Smooth muscle cell (in vitro differentiated cells): ENCODE measurements at regions not wholly inside any gene's neighbourhood (a gene's known extent, or its start where the extent isn't known, plus 50 kb on each side); places are given as distances from the start of the nearest gene placed in this dataset.

Source experiments
- DNase-seq: peaks from one replicate; lab custom pipeline; 2025; ENCODE audit not compliant: unreplicated experiment; lab: John Stamatoyannopoulos, UW
- H2AFZ ChIP-seq: fragments of 200-600 bp; sonication (generic); 2 replicates; pipeline ENCODE4 v1.6.0; 2016; ENCODE audit warnings: antibody characterized with exemption, low read depth, mild to moderate bottlenecking
- H3F3A ChIP-seq: fragments of 200-600 bp; sonication (generic); 2 replicates; pipeline ENCODE4 v1.6.0; 2017; ENCODE audit warnings: antibody characterized with exemption, low read depth
- H3K27ac ChIP-seq: fragments of 200-600 bp; sonication (generic); 2 replicates; pipeline ENCODE4 v1.5.1; 2016; ENCODE audit warnings: low read depth, mild to moderate bottlenecking
- H3K27me3 ChIP-seq: fragments of 200-600 bp; sonication (generic); 2 replicates; pipeline ENCODE4 v1.6.1; 2016; ENCODE audit warnings: low read depth, mild to moderate bottlenecking
- H3K36me3 ChIP-seq: fragments of 200-600 bp; sonication (generic); 2 replicates; pipeline ENCODE4 v1.5.1; 2016; ENCODE audit warnings: low read depth
- H3K4me1 ChIP-seq: fragments of 200-600 bp; sonication (generic); 2 replicates; pipeline ENCODE4 v1.5.1; 2016; ENCODE audit warnings: low read depth
- H3K4me2 ChIP-seq: fragments of 200-600 bp; sonication (generic); 2 replicates; pipeline ENCODE4 v1.6.0; 2016; ENCODE audit warnings: mild to moderate bottlenecking
- H3K4me3 ChIP-seq: fragments of 200-600 bp; sonication (generic); 2 replicates; pipeline ENCODE4 v1.5.1; 2016; ENCODE audit warnings: mild to moderate bottlenecking
- H3K79me2 ChIP-seq: fragments of 200-600 bp; sonication (generic); 2 replicates; pipeline ENCODE4 v1.6.0; 2016; ENCODE audit warnings: low read depth, mild to moderate bottlenecking
- H3K9ac ChIP-seq: fragments of 200-600 bp; sonication (generic); 2 replicates; pipeline ENCODE4 v1.6.0; 2016; ENCODE audit warnings: low read depth
- H3K9me3 ChIP-seq: fragments of 200-600 bp; sonication (generic); replicated peaks from 2 replicates; pipeline ENCODE4 v1.5.1; 2016; ENCODE audit warnings: low read depth
- H4K20me1 ChIP-seq: fragments of 200-600 bp; sonication (generic); 2 replicates; pipeline ENCODE4 v1.6.0; 2016; ENCODE audit warnings: low read depth
- WGBS: methylation state at CpG from one replicate; pipeline ENCODE4 v1.1.7; 2016; ENCODE audit warnings: low lambda C conversion rate; 5-methylcytosine and 5-hydroxymethylcytosine counted together
- TF ChIP-seq, protein P1 (sequence below): fragments of 200-600 bp; sonication (generic); IDR thresholded peaks from 2 replicates; pipeline ENCODE4 v1.5.1; 2017; ENCODE audit warnings: borderline replicate concordance, mild to moderate bottlenecking, antibody characterized with exemption; ENCODE audit not compliant: insufficient read depth, poor library complexity, severe bottlenecking

DNA sequence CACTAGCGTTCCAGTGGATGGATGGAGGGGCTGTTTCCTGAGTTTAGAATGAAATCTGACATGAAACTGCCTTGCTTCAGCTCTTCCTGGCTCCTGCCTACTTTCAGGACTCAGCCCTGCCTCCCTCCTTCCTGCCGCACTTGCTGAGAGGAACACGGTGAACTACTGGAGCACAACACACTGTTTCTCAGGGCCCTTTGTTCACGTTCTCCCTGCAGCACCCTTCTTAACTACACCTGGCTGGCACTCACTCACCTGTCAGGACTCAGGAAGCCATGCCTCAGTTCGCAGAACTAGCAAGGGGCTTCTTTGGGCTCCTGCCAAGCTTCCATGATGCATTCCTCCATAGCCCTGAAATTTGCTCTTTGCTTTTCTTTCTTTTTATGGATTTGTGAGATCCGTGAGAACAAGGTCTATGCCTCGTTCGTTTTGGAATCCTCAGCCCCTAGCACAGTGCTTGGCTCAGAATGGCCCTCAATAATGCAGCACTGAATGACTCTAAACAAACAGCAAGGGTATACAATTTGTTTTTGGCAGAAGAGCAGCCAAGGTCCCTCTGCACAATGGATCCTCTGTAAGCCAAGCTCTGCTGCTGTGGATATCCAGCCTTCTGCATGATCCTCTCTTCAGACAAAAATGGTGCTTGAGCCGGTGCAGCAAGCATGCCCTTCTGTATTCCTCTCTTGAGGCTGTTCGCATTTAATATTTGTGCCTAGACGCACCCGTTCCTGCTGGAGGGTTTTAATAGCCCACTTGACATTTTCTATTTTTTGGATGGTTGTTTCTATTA is 357.0 kb downstream of the TSN start:
- Histone ChIP-seq H3K9me3 (no peaks in the 10 kb centered on the region), H3K79me2 (no peaks in the 10 kb centered on the region)
- WGBS, result 92% methylated on average over 12 of the region's 12 CpGs

DNA sequence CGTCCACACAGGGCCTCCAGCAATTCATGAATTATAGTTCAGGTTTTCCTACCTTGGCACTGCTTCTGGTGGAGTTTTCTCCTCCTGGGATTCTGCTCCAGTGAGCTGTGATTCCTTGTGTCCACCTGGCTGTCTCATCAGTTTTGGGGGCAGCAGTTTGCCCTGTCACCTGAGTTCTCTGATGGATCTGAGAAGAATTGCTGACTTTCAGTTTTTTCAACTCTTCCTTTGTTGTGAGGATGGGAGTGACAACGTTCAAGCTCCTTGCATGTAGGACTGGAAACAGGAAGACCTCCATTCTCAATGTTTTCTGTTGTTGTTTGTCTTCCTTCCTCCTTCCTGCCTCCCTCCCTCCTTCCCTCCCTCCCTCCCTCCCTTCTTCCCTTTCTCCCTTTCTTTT is 359.0 kb downstream of the TSN start:
- 70% methylated on average over 2 of the region's 2 CpGs for WGBS
- Histone ChIP-seq H3K4me2 (no peak overlapping the region), H3K9ac (no peak overlapping the region), H4K20me1 (no peaks in the 10 kb centered on the region), H3K27me3 (peaks cover 6% of the 10 kb centered on the region), H3K79me2 (no peaks in the 10 kb centered on the region), H3K36me3 (no peaks in the 10 kb centered on the region), H3F3A (no peaks in the 10 kb centered on the region), H2AFZ (no peak overlapping the region), H3K4me1 (peaks cover 16% of the 10 kb centered on the region), H3K4me3 (no peak overlapping the region), H3K9me3 (no peaks in the 10 kb centered on the region), H3K27ac (no peak overlapping the region)
- no peak for DNase-seq
- TF ChIP-seq, protein P1, sequence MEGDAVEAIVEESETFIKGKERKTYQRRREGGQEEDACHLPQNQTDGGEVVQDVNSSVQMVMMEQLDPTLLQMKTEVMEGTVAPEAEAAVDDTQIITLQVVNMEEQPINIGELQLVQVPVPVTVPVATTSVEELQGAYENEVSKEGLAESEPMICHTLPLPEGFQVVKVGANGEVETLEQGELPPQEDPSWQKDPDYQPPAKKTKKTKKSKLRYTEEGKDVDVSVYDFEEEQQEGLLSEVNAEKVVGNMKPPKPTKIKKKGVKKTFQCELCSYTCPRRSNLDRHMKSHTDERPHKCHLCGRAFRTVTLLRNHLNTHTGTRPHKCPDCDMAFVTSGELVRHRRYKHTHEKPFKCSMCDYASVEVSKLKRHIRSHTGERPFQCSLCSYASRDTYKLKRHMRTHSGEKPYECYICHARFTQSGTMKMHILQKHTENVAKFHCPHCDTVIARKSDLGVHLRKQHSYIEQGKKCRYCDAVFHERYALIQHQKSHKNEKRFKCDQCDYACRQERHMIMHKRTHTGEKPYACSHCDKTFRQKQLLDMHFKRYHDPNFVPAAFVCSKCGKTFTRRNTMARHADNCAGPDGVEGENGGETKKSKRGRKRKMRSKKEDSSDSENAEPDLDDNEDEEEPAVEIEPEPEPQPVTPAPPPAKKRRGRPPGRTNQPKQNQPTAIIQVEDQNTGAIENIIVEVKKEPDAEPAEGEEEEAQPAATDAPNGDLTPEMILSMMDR, result no peak

More for the DNA sequence above, 357.0 kb downstream of the TSN start:
- Histone ChIP-seq H3K4me1 (peaks cover 23% of the 10 kb centered on the region), H3K36me3 (no peaks in the 10 kb centered on the region), H3K4me3 (no peak overlapping the region), H3K4me2 (no peak overlapping the region), H3K9ac (no peak overlapping the region), H4K20me1 (no peaks in the 10 kb centered on the region), H3K27ac (no peak overlapping the region), H3F3A (no peaks in the 10 kb centered on the region), H2AFZ (no peak overlapping the region), H3K27me3 (peaks cover 6% of the 10 kb centered on the region)
- TF ChIP-seq, protein P1, result no peak
- no peak for DNase-seq

DNA sequence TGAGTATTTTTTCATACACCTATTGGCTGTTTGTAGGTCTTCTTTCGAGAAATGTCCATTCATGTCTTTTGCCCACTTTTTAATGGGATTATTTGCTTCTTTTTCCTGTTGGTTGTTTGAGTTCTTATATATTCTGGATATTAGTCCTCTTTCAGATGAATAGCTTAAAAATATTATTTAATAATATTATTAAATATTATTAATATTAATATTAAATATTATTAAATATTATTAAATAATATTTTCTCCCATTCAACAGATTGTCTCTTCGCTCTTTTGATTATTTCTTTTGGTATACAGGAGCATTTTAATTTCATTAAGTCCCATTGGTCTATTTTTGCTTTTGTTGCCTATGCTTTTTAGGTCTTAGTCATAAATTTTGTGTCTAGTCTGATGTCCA is 361.9 kb downstream of the TSN start:
- Histone ChIP-seq H3K36me3 (no peaks in the 10 kb centered on the region), H3K27ac (no peak overlapping the region), H2AFZ (no peak overlapping the region), H3K9ac (no peak overlapping the region), H3K4me2 (no peak overlapping the region), H4K20me1 (no peaks in the 10 kb centered on the region), H3K4me3 (no peak overlapping the region), H3K27me3 (peaks cover 6% of the 10 kb centered on the region), H3K9me3 (no peaks in the 10 kb centered on the region), H3K79me2 (no peaks in the 10 kb centered on the region), H3F3A (no peaks in the 10 kb centered on the region), H3K4me1 (peaks cover 16% of the 10 kb centered on the region)
- 89% methylated on average over 2 of the region's 2 CpGs for WGBS
- no peak for DNase-seq
- TF ChIP-seq, protein P1, result no peak

DNA sequence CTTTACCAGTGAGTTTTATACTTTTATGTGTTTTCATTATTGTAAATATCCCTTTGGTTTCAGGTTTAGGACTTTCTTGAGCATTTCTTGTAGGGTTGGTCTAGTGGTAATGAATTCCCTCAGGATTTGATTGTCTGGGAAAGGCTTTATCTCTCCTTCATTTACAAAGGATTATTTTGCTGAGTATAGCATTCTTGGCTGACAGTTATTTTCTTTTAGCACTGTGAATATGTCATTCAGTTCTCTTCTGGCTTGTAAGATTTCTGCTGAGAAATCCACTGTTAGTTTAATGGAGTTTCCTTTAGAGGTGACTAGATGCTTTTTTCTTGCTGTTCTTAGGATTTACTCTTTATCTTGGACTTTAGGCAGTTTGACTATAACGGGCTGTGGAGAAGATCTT is 373.9 kb downstream of the TSN start:
- TF ChIP-seq, protein P1, result no peak

More for the DNA sequence above, 373.9 kb downstream of the TSN start:
- no peak overlapping the region for H2AFZ ChIP-seq
- H3F3A ChIP-seq, result no peaks in the 10 kb centered on the region
- no peaks in the 10 kb centered on the region for H3K79me2 ChIP-seq
- no peaks in the 10 kb centered on the region for H3K36me3 ChIP-seq
- no peaks in the 10 kb centered on the region for H3K4me1 ChIP-seq
- no peak overlapping the region for H3K4me2 ChIP-seq
- H3K9me3 ChIP-seq, result no peaks in the 10 kb centered on the region
- H3K27ac ChIP-seq, result no peak overlapping the region
- no peak overlapping the region for H3K4me3 ChIP-seq
- no peaks in the 10 kb centered on the region for H3K27me3 ChIP-seq
- WGBS, result 86% methylated on average over 1 of the region's 1 CpG
- H4K20me1 ChIP-seq, result no peaks in the 10 kb centered on the region
- H3K9ac ChIP-seq, result no peak overlapping the region
- no peak for DNase-seq
